ENCODE measurements at regions not wholly inside any gene's neighbourhood (a gene's known extent, or its start where the extent isn't known, plus 50 kb on each side); places are given as distances from the start of the nearest gene placed in this dataset.

GRCh38 chr4:188408244-188409030 lies 269.2 kb downstream of the TRIML1 start:
- ATAC-seq (ENCODE audit: low read depth) (peak; percentile 92), DNase-seq (peak; percentile 75)
- POLR2A ChIA-PET (ENCODE audit: unreplicated experiment): no interaction called here
- Histone ChIP-seq H3K9me1 (ENCODE audit: insufficient read depth, low read length) (no peaks in the 10 kb centered on the region), H3K9me3 (ENCODE audit: control insufficient read depth, insufficient read depth, low read length) (no peaks in the 10 kb centered on the region; the same call in 1 of the 2 replicates), H3K27ac (ENCODE audit: insufficient read depth, low read length) (peak overlapping the region; percentile 93), H3K18ac (ENCODE audit: low read depth, low read length) (peak overlapping the region; percentile 97), H2BK5ac (ENCODE audit: low read depth, low read length, poor library complexity, severe bottlenecking) (peak overlapping the region; percentile 75), H3K56ac (ENCODE audit: extremely low read depth, insufficient read depth, low read length) (peak overlapping the region; percentile 61; the same call in 1 of the 2 replicates), H3K27me3 (ENCODE audit: control insufficient read depth, insufficient read depth, low read length) (no peaks in the 10 kb centered on the region), H4K91ac (ENCODE audit: insufficient read depth, low read depth, low read length) (peak overlapping the region; percentile 58; the same call in 1 of the 2 replicates), H2AFZ (replicated peaks; ENCODE audit: low read length, poor library complexity) (peak overlapping the region; percentile 79), H3K4me2 (ENCODE audit: low read depth, low read length) (peak overlapping the region; percentile 65), H3K4ac (ENCODE audit: low read depth, low read length) (peak overlapping the region; percentile 82), H3K79me1 (ENCODE audit: low read depth in 1 of 2, low read length in 2 of 2) (no peaks in the 10 kb centered on the region), H4K8ac (ENCODE audit: low read depth in 2 of 2, low read length in 2 of 2) (peak overlapping the region; percentile 43 to 85), H3K36me3 (ENCODE audit: control insufficient read depth, insufficient read depth, low read length) (no peaks in the 10 kb centered on the region), H2AK9ac (replicated peaks; ENCODE audit: low read depth, low read length, poor library complexity) (no peak overlapping the region), H3K23ac (ENCODE audit: low read depth, low read length) (peak overlapping the region; percentile 64; the same call in 1 of the 2 replicates), H4K20me1 (ENCODE audit: insufficient read depth, low read length) (no peaks in the 10 kb centered on the region), H2BK120ac (ENCODE audit: low read depth, low read length) (peak overlapping the region; percentile 90), H3K4me1 (ENCODE audit: control insufficient read depth, insufficient read depth, low read length) (peaks cover 8% of the 10 kb centered on the region), H2BK20ac (ENCODE audit: low read depth, low read length) (peak overlapping the region; percentile 86), H3K9ac (ENCODE audit: low read depth, low read length) (0 out of 2 replicates have a peak overlapping the region, but pooled peaks have one; percentile 48), H3K14ac (replicated peaks; ENCODE audit: low read depth, low read length) (peak overlapping the region; percentile 78), H3K4me3 (ENCODE audit: insufficient read depth, low read depth, low read length) (no peak overlapping the region), H2BK15ac (ENCODE audit: low read depth, low read length) (peak overlapping the region; percentile 47; the same call in 1 of the 3 replicates), H4K5ac (ENCODE audit: low read depth, low read length) (peak overlapping the region; percentile 84), H2AK5ac (ENCODE audit: low read depth, low read length) (peak overlapping the region; percentile 73)
- TF ChIP-seq CEBPB (IDR thresholded peaks at IDR 0.05; ENCODE audit: low read depth, low read length) (no peak), RFX5 (IDR thresholded peaks at IDR 0.05; ENCODE audit: low read depth, low read length) (no peak), RCOR1 (IDR thresholded peaks at IDR 0.05; ENCODE audit: insufficient replicate concordance, low read length) (no peak), POLR2A (IDR thresholded peaks at IDR 0.05; ENCODE audit: low read depth, low read length) (peak; percentile 17; the same call in 1 of the 2 replicates), ELK1 (IDR thresholded peaks at IDR 0.05; ENCODE audit: borderline replicate concordance, low read depth, low read length) (no peak)
- in situ Hi-C loops (cut with MboI; ENCODE audit: low sequenced_read_pairs): no loop called here
- BruUV-seq (replicated peaks): no TSS peak
- dilution Hi-C loops (cut with HindIII; ENCODE audit: low sequenced_read_pairs, unreplicated experiment): no loop called here
- no CpG with 5 or more reads among the region's 9 CpGs for WGBS, 2 experiments (ENCODE audit: extremely low coverage in 2 of 2, insufficient read length in 1 of 2)
- CTCF ChIA-PET: no interaction called here
- intact Hi-C loops (cut with micrococcal nuclease): no loop called here

Measured in IMR-90 (cell line).